ENCODE measurements at regions not wholly inside any gene's neighbourhood (a gene's known extent, or its start where the extent isn't known, plus 50 kb on each side); places are given as distances from the start of the nearest gene placed in this dataset.
"Not testable (repeated sequence)": the region's sequence is repeated elsewhere in the genome, so short reads cannot be mapped to it uniquely, and the experiment has no call there.

DNA sequence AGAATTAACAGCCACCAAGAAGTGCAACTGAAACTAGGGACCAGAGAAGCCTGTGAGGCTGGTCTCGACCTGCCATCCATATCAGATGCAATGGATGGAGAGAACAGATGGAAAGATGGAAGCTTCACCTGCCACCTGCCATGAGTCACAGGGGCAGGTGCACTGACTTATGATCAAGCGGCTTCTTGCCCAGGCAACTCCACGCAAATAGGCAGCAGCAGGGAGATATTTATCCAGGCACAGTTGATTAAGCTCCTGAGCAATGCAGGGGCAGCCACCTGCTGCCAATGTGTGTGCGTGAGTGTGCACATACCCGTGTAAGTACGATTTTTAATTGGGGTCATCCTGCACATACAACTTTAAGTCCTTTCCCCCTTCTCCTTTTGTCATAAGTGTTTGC is 174.2 kb downstream of the PTPRU start:
- DNase-seq (ENCODE audit: low spot score) = no peak

- no peak for DNase-seq (ENCODE audit: low spot score)
These were observed 173.3 kb downstream of the PTPRU start for GRCh38 chr1:29409616-29410015.

GRCh38 chr1:29408831-29409605 is 172.7 kb downstream of the PTPRU start:
- DNase-seq (ENCODE audit: low spot score) = no peak

- no peak for DNase-seq (ENCODE audit: low spot score)
These were observed 170.5 kb downstream of the PTPRU start for GRCh38 chr1:29406814-29407213.

DNA sequence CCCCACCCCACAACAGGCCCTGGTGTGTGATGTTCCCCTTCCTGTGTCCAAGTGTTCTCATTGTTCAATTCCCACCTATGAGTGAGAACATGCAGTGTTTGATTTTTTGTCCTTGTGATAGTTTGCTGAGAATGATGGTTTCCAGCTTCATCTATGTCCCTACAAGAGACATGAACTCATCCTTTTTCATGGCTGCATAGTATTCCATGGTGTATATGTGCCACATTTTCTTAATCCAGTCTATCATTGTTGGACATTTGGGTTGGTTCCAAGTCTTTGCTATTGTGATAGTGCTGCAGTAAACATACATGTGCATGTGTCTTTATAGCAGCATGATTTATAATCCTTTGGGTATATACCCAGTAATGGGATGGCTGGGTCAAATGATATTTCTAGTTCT is 163.9 kb downstream of the PTPRU start:
- not testable (repeated sequence) for DNase-seq (ENCODE audit: low spot score)

DNA sequence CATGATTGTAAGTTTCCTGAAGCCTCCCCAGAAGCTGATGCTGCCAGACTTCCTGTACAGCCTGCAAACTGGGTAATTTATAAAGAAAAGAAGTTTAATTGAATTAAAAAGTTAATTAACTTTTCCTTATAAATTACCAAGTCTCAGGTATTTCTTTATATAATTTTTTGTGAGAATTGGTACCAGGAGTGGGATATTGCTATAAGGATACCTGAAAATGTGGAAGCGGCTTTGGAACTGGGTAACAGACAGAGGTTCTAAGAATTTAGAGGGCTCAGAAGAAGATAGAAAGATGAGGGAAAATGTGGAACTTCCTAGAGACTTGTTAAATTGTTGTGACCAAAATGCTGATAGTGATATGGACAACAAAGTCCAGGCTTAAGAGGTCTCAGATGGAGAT is 163.1 kb downstream of the PTPRU start:
- no peak for DNase-seq (ENCODE audit: low spot score)

- no peak for DNase-seq (ENCODE audit: low spot score)
These were observed 162.1 kb downstream of the PTPRU start for GRCh38 chr1:29398431-29398830.

DNA sequence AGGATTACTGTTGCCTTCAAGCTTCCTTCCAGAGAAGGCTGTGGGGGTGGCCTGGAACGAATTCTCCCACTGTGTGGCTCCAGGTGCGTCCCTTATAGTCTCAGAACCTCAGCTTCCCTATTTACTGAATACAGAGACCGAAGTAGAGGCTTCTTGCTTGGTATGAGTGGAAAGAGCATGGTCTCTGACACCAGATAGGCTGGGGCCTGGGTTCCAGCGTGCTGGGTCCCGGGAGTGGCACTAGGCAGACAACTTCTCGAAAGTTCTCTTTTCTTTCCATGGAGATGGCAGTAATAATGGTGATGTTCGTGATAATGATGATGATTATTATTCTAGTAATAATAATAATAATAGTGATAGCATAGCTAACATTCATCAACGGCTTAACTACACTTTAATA is 161.7 kb downstream of the PTPRU start:
- no peak for DNase-seq (ENCODE audit: low spot score)

DNA sequence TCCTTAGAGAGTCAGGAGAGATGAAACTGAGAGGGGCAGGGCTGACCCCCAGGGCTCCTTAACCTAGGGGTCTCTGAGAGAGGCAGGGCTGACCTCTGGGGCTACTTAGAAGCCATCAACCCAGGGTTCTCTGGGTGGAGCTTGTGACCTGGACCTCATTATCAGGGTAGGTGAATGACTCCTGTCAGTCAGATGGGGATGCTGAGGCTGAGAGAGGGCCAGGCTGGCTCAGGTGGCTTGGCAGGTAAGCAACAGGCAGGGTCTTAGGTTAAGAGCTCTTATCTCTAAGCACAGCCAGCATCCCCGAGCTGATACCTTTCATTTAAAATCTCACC is 160.9 kb downstream of the PTPRU start:
- no peak for DNase-seq (ENCODE audit: low spot score)

DNA sequence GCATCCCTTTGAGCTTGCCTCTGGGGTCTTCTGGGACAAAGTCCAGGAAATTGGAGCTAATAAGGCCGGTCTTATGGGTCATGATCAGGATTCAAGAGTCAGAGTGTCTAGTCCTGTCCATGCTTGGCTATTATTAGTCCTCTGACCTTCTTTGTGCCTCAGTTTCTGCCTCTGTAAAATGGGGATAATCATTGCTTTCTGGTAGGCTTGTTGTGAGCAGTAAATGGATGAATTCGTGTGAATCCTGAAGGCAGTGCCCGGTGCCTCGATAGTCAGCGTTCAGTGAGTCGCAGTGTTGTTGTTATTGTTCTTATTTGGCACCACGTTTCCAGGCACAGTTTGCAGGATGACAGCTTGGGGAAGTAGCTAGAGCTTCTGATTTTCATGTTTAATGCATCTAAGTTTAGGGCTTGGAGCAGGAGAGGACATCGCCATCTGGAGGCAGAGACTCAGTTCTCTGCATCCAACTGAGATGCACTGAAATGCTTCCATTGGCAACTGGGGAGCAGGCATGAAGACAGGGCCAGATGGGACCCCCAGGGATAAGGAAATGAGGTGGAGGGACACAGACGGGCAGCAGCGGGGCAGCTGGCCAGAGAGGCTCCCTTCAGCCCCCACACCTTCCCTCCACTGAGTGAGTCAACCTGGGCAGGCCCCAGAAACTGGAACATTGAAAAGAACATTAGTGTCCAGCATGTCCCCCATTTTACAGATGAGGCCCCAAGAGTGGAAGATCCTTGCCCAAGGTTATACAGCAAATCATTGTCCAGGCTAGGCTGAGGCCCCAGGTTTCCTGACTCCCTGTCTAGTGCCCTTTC is 160.3 kb downstream of the PTPRU start:
- no peak for DNase-seq (ENCODE audit: low spot score)

GRCh38 chr1:29395736-29396437 is 159.6 kb downstream of the PTPRU start:
- DNase-seq (ENCODE audit: low spot score) = no peak

- no peak for DNase-seq (ENCODE audit: low spot score)
These were observed 158.4 kb downstream of the PTPRU start for GRCh38 chr1:29394521-29395225.

DNA sequence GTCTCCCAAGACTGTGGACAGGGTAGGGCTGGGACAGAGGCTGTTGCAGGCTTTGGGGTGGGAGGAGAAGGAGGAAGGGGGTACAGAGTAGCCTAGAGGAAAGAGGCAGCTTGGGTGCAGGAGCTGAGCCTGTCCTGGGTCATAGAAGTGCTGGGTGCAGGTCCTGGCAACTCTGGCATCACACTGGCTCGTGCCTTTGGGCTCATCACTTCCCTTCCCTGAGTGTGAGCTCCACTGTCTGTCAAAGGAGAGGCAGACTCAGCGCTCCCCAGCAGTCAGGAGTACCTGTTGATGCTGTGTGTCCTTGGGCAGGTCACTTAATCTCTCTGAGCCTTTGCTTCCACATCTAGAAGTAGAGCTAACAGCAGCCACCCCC is 157.1 kb downstream of the PTPRU start:
- DNase-seq (ENCODE audit: low spot score) = no peak

DNA sequence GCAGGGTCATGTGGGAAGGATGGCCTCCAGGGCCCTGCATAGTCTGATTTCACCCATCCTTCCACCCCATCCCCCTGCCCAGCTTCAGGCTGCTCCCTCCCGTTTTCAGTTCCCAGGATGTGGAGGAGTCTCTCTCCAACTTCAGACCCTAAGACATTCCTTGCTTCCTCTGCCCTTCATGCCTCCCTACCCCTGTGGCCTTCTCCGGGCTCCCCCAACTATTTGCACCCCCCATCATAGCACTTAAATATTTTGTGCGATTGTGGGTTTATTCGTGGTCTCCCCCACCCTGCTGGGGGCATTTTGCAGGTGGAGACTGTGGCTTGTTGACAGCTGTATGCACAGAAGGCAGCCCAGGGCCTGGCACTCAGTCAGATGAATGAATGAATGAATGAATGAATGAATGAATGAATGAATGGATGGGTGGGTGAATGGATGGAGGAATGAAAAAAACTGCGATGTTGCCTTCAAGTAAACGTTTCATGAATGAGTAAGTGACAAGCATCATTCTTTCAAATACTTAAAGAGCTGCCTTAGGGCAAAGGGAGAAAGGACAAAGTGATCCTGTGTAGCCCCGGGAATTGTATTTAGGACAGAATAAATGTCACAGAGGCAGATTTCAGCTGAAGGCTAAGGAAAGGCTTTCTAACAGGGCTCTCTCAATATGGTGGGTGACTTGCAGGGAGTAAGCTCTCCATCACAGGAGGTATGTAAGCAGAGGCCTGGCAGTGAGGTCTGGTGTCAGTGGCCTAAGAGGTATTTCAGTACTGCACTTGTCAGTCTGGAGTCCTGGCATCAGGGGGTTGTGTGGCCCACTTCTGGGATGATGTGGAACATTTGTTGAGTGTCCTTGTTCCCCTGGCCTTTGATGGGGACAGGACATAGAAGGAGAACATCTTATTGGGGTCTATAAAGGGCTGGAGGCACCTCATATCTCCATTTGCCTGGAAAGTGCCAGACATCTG is 156.4 kb downstream of the PTPRU start:
- DNase-seq (ENCODE audit: low spot score) = no peak

DNA sequence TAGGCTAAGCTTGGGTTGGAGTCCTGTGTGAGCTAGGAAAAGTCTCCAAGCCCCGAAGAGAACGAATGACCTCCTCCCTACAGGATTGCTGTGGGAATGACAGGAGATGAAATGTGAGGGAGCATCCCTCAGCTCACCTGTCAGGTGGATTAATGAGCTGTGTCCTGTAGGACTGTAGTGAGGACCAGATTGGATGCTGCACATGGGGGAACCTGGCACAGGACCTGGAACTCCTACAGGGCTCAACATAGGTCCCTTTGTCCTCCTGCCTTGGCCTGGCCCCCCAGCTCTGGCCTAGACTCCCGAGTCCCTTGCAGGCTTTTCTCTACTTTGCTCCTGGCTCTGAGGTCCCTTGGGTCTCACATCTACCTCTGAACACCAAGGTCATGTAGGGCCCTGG is 155.7 kb downstream of the PTPRU start:
- no peak for DNase-seq (ENCODE audit: low spot score)

DNA sequence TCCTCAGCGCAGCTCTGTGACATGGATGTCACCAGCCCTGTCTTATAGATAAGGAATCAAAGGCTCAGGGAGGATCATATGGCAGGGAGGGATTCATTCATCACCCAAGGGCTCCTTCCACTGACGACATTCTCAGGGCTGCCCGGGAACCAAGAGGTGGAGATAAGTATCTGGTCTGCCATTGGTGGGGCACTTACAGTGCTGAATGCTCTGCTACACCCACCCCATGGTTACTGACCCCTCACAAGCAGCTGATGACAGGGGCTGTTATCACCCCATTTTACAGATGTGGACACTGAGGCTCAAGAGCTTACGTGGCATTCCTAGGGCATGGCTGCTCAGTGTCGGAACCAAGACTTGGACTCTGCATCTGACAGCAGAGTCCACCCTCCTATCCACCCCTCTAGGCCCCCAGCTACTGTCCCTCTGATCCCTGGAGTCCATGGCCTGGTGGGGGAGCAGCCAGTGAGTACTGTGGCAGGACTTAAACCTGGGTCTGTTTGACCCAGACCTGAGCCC is 155.1 kb downstream of the PTPRU start:
- DNase-seq (ENCODE audit: low spot score) = no peak

DNA sequence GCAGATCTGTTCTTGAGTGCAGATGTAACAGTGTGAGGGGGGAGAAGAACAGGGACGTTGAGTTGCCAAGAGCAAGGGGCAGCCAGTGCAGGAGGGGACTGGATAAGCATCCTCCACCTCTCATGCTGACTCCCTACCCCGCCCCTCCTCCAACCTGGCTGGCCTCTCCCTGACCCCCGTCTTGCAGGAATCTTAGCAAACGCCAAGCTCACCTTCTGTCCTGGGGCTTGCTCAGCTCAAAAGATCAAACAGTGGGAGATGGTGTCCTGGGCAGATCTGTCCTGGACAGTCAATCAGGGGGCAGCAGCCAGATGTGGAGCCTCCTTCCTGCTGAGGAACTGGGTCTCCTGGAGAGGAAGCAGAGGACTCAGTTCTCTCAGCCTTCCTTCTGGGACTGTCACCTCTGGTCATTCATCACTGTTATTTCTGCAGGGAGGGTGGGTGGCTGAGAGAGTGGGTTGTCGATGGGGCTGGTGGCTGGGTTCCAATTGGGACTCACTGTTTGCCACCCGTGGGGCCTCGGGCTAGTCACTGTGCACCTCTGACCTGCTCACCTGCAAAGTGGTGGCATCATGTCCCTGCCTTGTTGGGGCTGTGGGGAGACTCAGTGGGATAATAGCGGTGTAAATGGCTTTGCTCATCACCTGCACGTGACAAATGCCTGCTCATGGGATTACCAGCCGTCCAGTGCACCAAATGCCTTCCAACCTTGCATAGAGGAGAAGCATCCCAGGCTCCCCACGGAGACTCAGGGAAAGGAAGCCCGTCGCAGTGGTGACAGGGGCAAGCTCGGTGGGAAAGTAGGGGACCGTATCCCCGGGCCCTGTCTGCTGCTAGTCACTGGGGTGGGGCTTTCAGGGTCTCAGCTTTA is 154.4 kb downstream of the PTPRU start:
- no peak for DNase-seq (ENCODE audit: low spot score)

- no peak for DNase-seq (ENCODE audit: low spot score)
These were observed 153.8 kb downstream of the PTPRU start for GRCh38 chr1:29390075-29390474.

GRCh38 chr1:29389533-29390041 is 153.3 kb downstream of the PTPRU start:
- DNase-seq (ENCODE audit: low spot score) = no peak

GRCh38 chr1:29388884-29389283 is 152.6 kb downstream of the PTPRU start:
- DNase-seq (ENCODE audit: low spot score) = no peak
